ENCODE measurements at regions not wholly inside any gene's neighbourhood (a gene's known extent, or its start where the extent isn't known, plus 50 kb on each side); places are given as distances from the start of the nearest gene placed in this dataset.

DNA sequence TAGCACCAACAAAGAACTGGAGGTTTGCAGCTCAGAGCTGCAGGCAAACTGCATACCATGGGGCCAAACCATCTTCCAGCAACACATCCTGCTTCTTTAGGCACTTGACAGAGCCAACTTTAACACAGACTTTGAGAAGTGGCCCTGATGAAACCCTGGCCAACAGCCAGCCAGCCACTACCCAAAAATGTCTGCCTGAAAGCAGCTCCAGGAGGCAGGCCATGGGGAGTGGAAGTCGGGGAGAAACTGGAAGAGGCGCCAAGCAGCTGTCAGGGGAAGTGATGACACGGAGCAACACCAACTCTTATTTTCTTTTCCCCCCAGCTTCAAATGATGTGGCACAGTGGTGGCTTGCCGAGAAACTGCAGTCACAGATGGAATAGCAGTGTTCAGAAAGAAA lies 110.9 kb upstream of the PLXNC1 start:
- TF ChIP-seq, protein P1, sequence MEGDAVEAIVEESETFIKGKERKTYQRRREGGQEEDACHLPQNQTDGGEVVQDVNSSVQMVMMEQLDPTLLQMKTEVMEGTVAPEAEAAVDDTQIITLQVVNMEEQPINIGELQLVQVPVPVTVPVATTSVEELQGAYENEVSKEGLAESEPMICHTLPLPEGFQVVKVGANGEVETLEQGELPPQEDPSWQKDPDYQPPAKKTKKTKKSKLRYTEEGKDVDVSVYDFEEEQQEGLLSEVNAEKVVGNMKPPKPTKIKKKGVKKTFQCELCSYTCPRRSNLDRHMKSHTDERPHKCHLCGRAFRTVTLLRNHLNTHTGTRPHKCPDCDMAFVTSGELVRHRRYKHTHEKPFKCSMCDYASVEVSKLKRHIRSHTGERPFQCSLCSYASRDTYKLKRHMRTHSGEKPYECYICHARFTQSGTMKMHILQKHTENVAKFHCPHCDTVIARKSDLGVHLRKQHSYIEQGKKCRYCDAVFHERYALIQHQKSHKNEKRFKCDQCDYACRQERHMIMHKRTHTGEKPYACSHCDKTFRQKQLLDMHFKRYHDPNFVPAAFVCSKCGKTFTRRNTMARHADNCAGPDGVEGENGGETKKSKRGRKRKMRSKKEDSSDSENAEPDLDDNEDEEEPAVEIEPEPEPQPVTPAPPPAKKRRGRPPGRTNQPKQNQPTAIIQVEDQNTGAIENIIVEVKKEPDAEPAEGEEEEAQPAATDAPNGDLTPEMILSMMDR (IDR thresholded peaks at IDR 0.05; ENCODE audit: borderline replicate concordance, extremely low read depth, low read length, poor library complexity, severe bottlenecking) = no peak
- no peak for TF ChIP-seq EZH2 (IDR thresholded peaks at IDR 0.05; ENCODE audit: borderline replicate concordance, low read depth, low read length, severe bottlenecking)

All from DND-41 (cell line).